ENCODE measurements at regions not wholly inside any gene's neighbourhood (a gene's known extent, or its start where the extent isn't known, plus 50 kb on each side); places are given as distances from the start of the nearest gene placed in this dataset.

DNA sequence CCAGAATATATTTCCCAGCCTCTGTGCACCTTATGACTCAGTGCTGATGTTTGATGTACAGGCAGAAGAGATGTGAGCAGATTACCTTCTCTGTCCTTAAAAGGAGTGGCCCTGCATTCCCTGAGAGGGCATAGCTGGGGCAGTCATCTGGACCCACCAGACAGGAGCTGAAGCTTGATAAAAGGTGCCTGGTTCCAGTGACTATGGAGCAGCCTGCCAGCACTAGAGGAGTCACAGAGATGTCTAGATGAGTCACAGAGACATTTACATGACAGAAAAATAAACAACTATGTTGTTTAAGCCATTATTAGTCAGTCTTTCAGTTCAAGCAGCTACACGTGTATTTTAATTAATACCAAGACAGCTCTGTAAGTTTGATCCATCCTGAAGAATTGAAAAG, 237.1 kb upstream of the MOCS1 start:
- TF ChIP-seq, protein P1, sequence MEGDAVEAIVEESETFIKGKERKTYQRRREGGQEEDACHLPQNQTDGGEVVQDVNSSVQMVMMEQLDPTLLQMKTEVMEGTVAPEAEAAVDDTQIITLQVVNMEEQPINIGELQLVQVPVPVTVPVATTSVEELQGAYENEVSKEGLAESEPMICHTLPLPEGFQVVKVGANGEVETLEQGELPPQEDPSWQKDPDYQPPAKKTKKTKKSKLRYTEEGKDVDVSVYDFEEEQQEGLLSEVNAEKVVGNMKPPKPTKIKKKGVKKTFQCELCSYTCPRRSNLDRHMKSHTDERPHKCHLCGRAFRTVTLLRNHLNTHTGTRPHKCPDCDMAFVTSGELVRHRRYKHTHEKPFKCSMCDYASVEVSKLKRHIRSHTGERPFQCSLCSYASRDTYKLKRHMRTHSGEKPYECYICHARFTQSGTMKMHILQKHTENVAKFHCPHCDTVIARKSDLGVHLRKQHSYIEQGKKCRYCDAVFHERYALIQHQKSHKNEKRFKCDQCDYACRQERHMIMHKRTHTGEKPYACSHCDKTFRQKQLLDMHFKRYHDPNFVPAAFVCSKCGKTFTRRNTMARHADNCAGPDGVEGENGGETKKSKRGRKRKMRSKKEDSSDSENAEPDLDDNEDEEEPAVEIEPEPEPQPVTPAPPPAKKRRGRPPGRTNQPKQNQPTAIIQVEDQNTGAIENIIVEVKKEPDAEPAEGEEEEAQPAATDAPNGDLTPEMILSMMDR (conservative IDR thresholded peaks at IDR 0.05) = no peak
- TF ChIP-seq ZFX (IDR thresholded peaks at IDR 0.05) = no peak
